Mucosa of descending colon (tissue), 3 donors: ENCODE measurements at regions not wholly inside any gene's neighbourhood (a gene's known extent, or its start where the extent isn't known, plus 50 kb on each side); places are given as distances from the start of the nearest gene placed in this dataset.
A peak's percentile ranks its signal among the peaks of the same experiment; 100 is the strongest.

Source experiments
- ATAC-seq: fragments of 200-7000 bp; cut with Tn5 transposase; one replicate; pipeline ENCODE4 v1.9.1; 2020; ENCODE audit warnings: mild to moderate bottlenecking, moderate library complexity
- DNase-seq, 3 donors: peaks; one replicate each; pipeline ENCODE4 v3.0.0-alpha.2; 2020
- H3K36me3 ChIP-seq: fragments of 200-600 bp; one replicate; pipeline ENCODE4 v1.8.0; 2021; ENCODE audit warnings: low read depth, mild to moderate bottlenecking
- H3K4me1 ChIP-seq: fragments of 200-600 bp; one replicate; pipeline ENCODE4 v1.8.0; 2021; ENCODE audit warnings: low read depth, mild to moderate bottlenecking
- H3K4me3 ChIP-seq: fragments of 200-600 bp; one replicate; pipeline ENCODE4 v1.8.0; 2021; ENCODE audit warnings: mild to moderate bottlenecking
- H3K9me3 ChIP-seq: fragments of 200-600 bp; one replicate; pipeline ENCODE4 v1.8.0; 2021; ENCODE audit warnings: mild to moderate bottlenecking
- CTCF ChIP-seq: fragments of 200-600 bp; IDR thresholded peaks from one replicate; pipeline ENCODE4 v1.8.0; 2022; ENCODE audit warnings: antibody characterized with exemption, mild to moderate bottlenecking
- intact Hi-C, 2 donors: fragments of 100-400 bp; cut with DNase I in 1 of 2; cut with micrococcal nuclease in 1 of 2; formaldehyde crosslinking; loops; one replicate each; pipeline versions ENCODE4 v1.11.0 to v1.11.1; 2022; cut with DNase I, micrococcal nuclease
- donor health status: DM: no; HTN: no; CAD: no; lungs with moderate emphysema.
- donor health status: DM: no; HTN: no; CAD: no.
- donor health status: DM: no; HTN: yes; CAD: no.

- no peak for ATAC-seq
- TF ChIP-seq CTCF = no peak
- intact Hi-C loops = no loop called here
Observed at GRCh38 chr5:175377816-175378215, 66.2 kb downstream of the DRD1 start.

GRCh38 chr5:175374166-175374875, 69.7 kb downstream of the DRD1 start:
- intact Hi-C loops = no loop called here
- no peak for TF ChIP-seq CTCF
- ATAC-seq = no peak

More at GRCh38 chr5:175377816-175378215, 66.2 kb downstream of the DRD1 start:
- Histone ChIP-seq H3K9me3 (no peaks in the 10 kb centered on the region), H3K36me3 (no peaks in the 10 kb centered on the region), H3K4me1 (peaks cover 7% of the 10 kb centered on the region), H3K4me3 (no peak overlapping the region)
- no peak for DNase-seq

GRCh38 chr5:175365866-175366265, 78.1 kb downstream of the DRD1 start:
- intact Hi-C loops = no loop called here
- H3K36me3 ChIP-seq = no peaks in the 10 kb centered on the region
- no peak overlapping the region for H3K4me3 ChIP-seq
- TF ChIP-seq CTCF = no peak
- DNase-seq = no peak
- no peak for ATAC-seq
- H3K4me1 ChIP-seq = no peaks in the 10 kb centered on the region
- no peaks in the 10 kb centered on the region for H3K9me3 ChIP-seq

More at GRCh38 chr5:175374166-175374875, 69.7 kb downstream of the DRD1 start:
- H3K9me3 ChIP-seq = no peaks in the 10 kb centered on the region
- no peaks in the 10 kb centered on the region for H3K36me3 ChIP-seq
- H3K4me1 ChIP-seq = peaks cover 7% of the 10 kb centered on the region
- no peak for DNase-seq
- H3K4me3 ChIP-seq = no peak overlapping the region

GRCh38 chr5:175363300-175363699, 80.7 kb downstream of the DRD1 start:
- H3K9me3 ChIP-seq = no peaks in the 10 kb centered on the region
- H3K4me3 ChIP-seq = no peak overlapping the region
- ATAC-seq (no peak), DNase-seq (no peak)
- H3K36me3 ChIP-seq = no peaks in the 10 kb centered on the region
- intact Hi-C loops = no loop called here
- TF ChIP-seq CTCF = no peak
- no peaks in the 10 kb centered on the region for H3K4me1 ChIP-seq

- Histone ChIP-seq H3K36me3 (no peaks in the 10 kb centered on the region), H3K4me3 (no peak overlapping the region), H3K9me3 (no peaks in the 10 kb centered on the region), H3K4me1 (no peaks in the 10 kb centered on the region)
- no peak for DNase-seq
- ATAC-seq = peak; percentile 69
- intact Hi-C loops = no loop called here
- TF ChIP-seq CTCF = no peak
Observed at GRCh38 chr5:175357995-175358394, 86.0 kb downstream of the DRD1 start.
